Naive thymus-derived CD8-positive, alpha-beta T cell (primary cell): ENCODE measurements at regions not wholly inside any gene's neighbourhood (a gene's known extent, or its start where the extent isn't known, plus 50 kb on each side); places are given as distances from the start of the nearest gene placed in this dataset.

ENCODE experiments used
- ATAC-seq, 2 donors: fragments of 150-1000 bp; cut with Tn5 transposase in 1 of 2; sonication (Bioruptor Pico), chemical (Tn5 transposase) in 1 of 2; 1 replicate in 1 of 2; 2 replicates in 1 of 2; pipeline ENCODE4 v1.10.0; 2021; ENCODE audit warnings: mild to moderate bottlenecking in 2 of 2, moderate library complexity in 2 of 2
- POLR2A ChIA-PET: fragments of 350-600 bp; sonication (Branson Sonifier 250); formaldehyde crosslinking; loops from one replicate; lab custom pipeline; 2021; ENCODE audit warnings: antibody characterized with exemption; lab: Charles Lee
- DNase-seq, 10 donors: peaks; one replicate each; pipeline versions ENCODE4 v3.0.0 to v3.0.0-alpha.2; 2020 to 2022
- H3K27ac Mint-ChIP-seq, 10 donors: one replicate each; pipeline ENCODE4 v1.8.0; 2020 to 2022; ENCODE audit warnings: mild to moderate bottlenecking in 10 of 10, mixed read lengths in 10 of 10, moderate library complexity in 4 of 10, inconsistent platforms in 1 of 10
- H3K27me3 Mint-ChIP-seq, 5 donors: one replicate each; pipeline ENCODE4 v1.8.0; 2021 to 2022; ENCODE audit warnings: mixed read lengths in 5 of 5
- H3K36me3 Mint-ChIP-seq, 3 donors: one replicate each; pipeline ENCODE4 v1.8.0; 2020 to 2022; ENCODE audit warnings: mixed read lengths in 3 of 3, mild to moderate bottlenecking in 2 of 3, inconsistent platforms in 1 of 3
- H3K4me1 Mint-ChIP-seq, 4 donors: one replicate each; pipeline ENCODE4 v1.8.0; 2021 to 2022; ENCODE audit warnings: mixed read lengths in 4 of 4
- H3K4me3 Mint-ChIP-seq, 10 donors: one replicate each; pipeline ENCODE4 v1.8.0; 2020 to 2022; ENCODE audit warnings: mild to moderate bottlenecking in 10 of 10, mixed read lengths in 10 of 10, moderate library complexity in 6 of 10, inconsistent platforms in 1 of 10
- H3K9me3 Mint-ChIP-seq, 9 donors: one replicate each; pipeline ENCODE4 v1.8.0; 2020 to 2022; ENCODE audit warnings: mixed read lengths in 9 of 9, mild to moderate bottlenecking in 3 of 9, inconsistent platforms in 1 of 9, moderate library complexity in 1 of 9

- H3K9me3 Mint-ChIP-seq, result peaks cover 0 to 14% (median 0%) of the 10 kb centered on the region in 9 donors
- POLR2A ChIA-PET, result no interaction called here
Observed at GRCh38 chr6:21317642-21318041, 275.9 kb upstream of the SOX4 start.

GRCh38 chr6:21321076-21321475 is 272.5 kb upstream of the SOX4 start:
- H3K4me1 Mint-ChIP-seq, result no peaks in the 10 kb centered on the region
- H3K4me3 Mint-ChIP-seq, result no peak overlapping the region
- H3K27me3 Mint-ChIP-seq, result peaks cover 0 to 2% (median 1%) of the 10 kb centered on the region in 5 donors
- no peak for DNase-seq
- no peak overlapping the region for H3K27ac Mint-ChIP-seq
- H3K9me3 Mint-ChIP-seq, result peaks cover 0 to 14% (median 0%) of the 10 kb centered on the region in 9 donors
- ATAC-seq, result no peak
- peaks cover 0 to 4% (median 0%) of the 10 kb centered on the region in 3 donors for H3K36me3 Mint-ChIP-seq
- POLR2A ChIA-PET, result no interaction called here

More at GRCh38 chr6:21317642-21318041, 275.9 kb upstream of the SOX4 start:
- Mint-ChIP-seq H3K4me3 (no peak overlapping the region), H3K4me1 (peaks cover 0 to 1% (median 0%) of the 10 kb centered on the region in 4 donors), H3K27me3 (peaks cover 0 to 3% (median 2%) of the 10 kb centered on the region in 5 donors), H3K27ac (no peak overlapping the region), H3K36me3 (peaks cover 0 to 4% (median 0%) of the 10 kb centered on the region in 3 donors)
- DNase-seq (no peak), ATAC-seq (no peak)

GRCh38 chr6:21321531-21321930 is 272.0 kb upstream of the SOX4 start:
- Mint-ChIP-seq H3K4me3 (no peak overlapping the region), H3K9me3 (peaks cover 0 to 14% (median 0%) of the 10 kb centered on the region in 9 donors), H3K27me3 (peaks cover 0 to 2% (median 0%) of the 10 kb centered on the region in 5 donors), H3K36me3 (peaks cover 0 to 4% (median 0%) of the 10 kb centered on the region in 3 donors), H3K27ac (no peak overlapping the region), H3K4me1 (no peaks in the 10 kb centered on the region)
- no peak for ATAC-seq
- no peak for DNase-seq
- POLR2A ChIA-PET, result no interaction called here

- POLR2A ChIA-PET, result no interaction called here
- DNase-seq (no peak), ATAC-seq (no peak)
- peaks cover 0 to 4% (median 0%) of the 10 kb centered on the region in 3 donors for H3K36me3 Mint-ChIP-seq
- no peak overlapping the region for H3K4me3 Mint-ChIP-seq
- peaks cover 0 to 14% (median 0%) of the 10 kb centered on the region in 9 donors for H3K9me3 Mint-ChIP-seq
- H3K27me3 Mint-ChIP-seq, result peaks cover 0 to 3% (median 2%) of the 10 kb centered on the region in 5 donors
- H3K4me1 Mint-ChIP-seq, result no peaks in the 10 kb centered on the region
- no peak overlapping the region for H3K27ac Mint-ChIP-seq
Observed at GRCh38 chr6:21323577-21323976, 270.0 kb upstream of the SOX4 start.

- H3K9me3 Mint-ChIP-seq, result peaks cover 0 to 2% (median 0%) of the 10 kb centered on the region in 9 donors
- ATAC-seq (no peak), DNase-seq (no peak)
- peak overlapping the region in 1 of 10 donors; percentile 52 for H3K27ac Mint-ChIP-seq
- H3K36me3 Mint-ChIP-seq, result no peaks in the 10 kb centered on the region
- no peaks in the 10 kb centered on the region for H3K4me1 Mint-ChIP-seq
- peaks cover 0 to 3% (median 2%) of the 10 kb centered on the region in 5 donors for H3K27me3 Mint-ChIP-seq
- H3K4me3 Mint-ChIP-seq, result no peak overlapping the region
- POLR2A ChIA-PET, result no interaction called here
Observed at GRCh38 chr6:21325201-21325856, 268.2 kb upstream of the SOX4 start.

GRCh38 chr6:21327326-21328112 is 266.0 kb upstream of the SOX4 start:
- ATAC-seq, result no peak
- POLR2A ChIA-PET, result no interaction called here
- no peaks in the 10 kb centered on the region for H3K4me1 Mint-ChIP-seq
- peaks cover 0 to 3% (median 2%) of the 10 kb centered on the region in 5 donors for H3K27me3 Mint-ChIP-seq
- no peak for DNase-seq
- no peak overlapping the region for H3K4me3 Mint-ChIP-seq
- no peak overlapping the region for H3K27ac Mint-ChIP-seq
- H3K36me3 Mint-ChIP-seq, result no peaks in the 10 kb centered on the region
- H3K9me3 Mint-ChIP-seq, result no peaks in the 10 kb centered on the region

- no peak overlapping the region for H3K27ac Mint-ChIP-seq
- no peaks in the 10 kb centered on the region for H3K4me1 Mint-ChIP-seq
- POLR2A ChIA-PET, result no interaction called here
- ATAC-seq, result no peak
- no peaks in the 10 kb centered on the region for H3K9me3 Mint-ChIP-seq
- H3K27me3 Mint-ChIP-seq, result peaks cover 0 to 3% (median 0%) of the 10 kb centered on the region in 5 donors
- H3K36me3 Mint-ChIP-seq, result no peaks in the 10 kb centered on the region
- no peak for DNase-seq
- H3K4me3 Mint-ChIP-seq, result no peak overlapping the region
Observed at GRCh38 chr6:21331235-21331634, 262.3 kb upstream of the SOX4 start.

- no peak overlapping the region for H3K27ac Mint-ChIP-seq
- H3K27me3 Mint-ChIP-seq, result peaks cover 0 to 3% (median 0%) of the 10 kb centered on the region in 5 donors
- DNase-seq, result no peak
- H3K4me3 Mint-ChIP-seq, result no peak overlapping the region
- H3K36me3 Mint-ChIP-seq, result no peaks in the 10 kb centered on the region
- H3K9me3 Mint-ChIP-seq, result peaks cover 0 to 7% (median 0%) of the 10 kb centered on the region in 9 donors
- H3K4me1 Mint-ChIP-seq, result no peaks in the 10 kb centered on the region
- no peak for ATAC-seq
- POLR2A ChIA-PET, result no interaction called here
Observed at GRCh38 chr6:21332077-21332476, 261.5 kb upstream of the SOX4 start.

- no peak for ATAC-seq
Observed at GRCh38 chr6:21332660-21333059, 260.9 kb upstream of the SOX4 start.

GRCh38 chr6:21333715-21334114 is 259.8 kb upstream of the SOX4 start:
- ATAC-seq (no peak), DNase-seq (no peak)
- Mint-ChIP-seq H3K4me1 (no peaks in the 10 kb centered on the region), H3K9me3 (peaks cover 0 to 17% (median 3%) of the 10 kb centered on the region in 9 donors), H3K36me3 (no peaks in the 10 kb centered on the region), H3K4me3 (no peak overlapping the region), H3K27me3 (no peaks in the 10 kb centered on the region), H3K27ac (no peak overlapping the region)
- POLR2A ChIA-PET, result no interaction called here

More at GRCh38 chr6:21332660-21333059, 260.9 kb upstream of the SOX4 start:
- no peak for DNase-seq
- Mint-ChIP-seq H3K4me3 (no peak overlapping the region), H3K27me3 (peaks cover 0 to under 1% (median 0%) of the 10 kb centered on the region in 5 donors), H3K27ac (no peak overlapping the region), H3K9me3 (peaks cover 0 to 13% (median under 1%) of the 10 kb centered on the region in 9 donors), H3K4me1 (no peaks in the 10 kb centered on the region), H3K36me3 (no peaks in the 10 kb centered on the region)
- POLR2A ChIA-PET, result no interaction called here

- no peak for ATAC-seq
- H3K27me3 Mint-ChIP-seq, result no peaks in the 10 kb centered on the region
Observed at GRCh38 chr6:21334651-21335050, 258.9 kb upstream of the SOX4 start.

GRCh38 chr6:21335591-21335990 is 258.0 kb upstream of the SOX4 start:
- H3K36me3 Mint-ChIP-seq, result no peaks in the 10 kb centered on the region
- no peaks in the 10 kb centered on the region for H3K27me3 Mint-ChIP-seq
- H3K4me1 Mint-ChIP-seq, result no peaks in the 10 kb centered on the region
- peaks cover 0 to 17% (median 3%) of the 10 kb centered on the region in 9 donors for H3K9me3 Mint-ChIP-seq
- H3K27ac Mint-ChIP-seq, result no peak overlapping the region
- ATAC-seq (no peak), DNase-seq (no peak)
- POLR2A ChIA-PET, result no interaction called here
- no peak overlapping the region for H3K4me3 Mint-ChIP-seq

More at GRCh38 chr6:21334651-21335050, 258.9 kb upstream of the SOX4 start:
- Mint-ChIP-seq H3K9me3 (peaks cover 0 to 17% (median 3%) of the 10 kb centered on the region in 9 donors), H3K4me3 (no peak overlapping the region), H3K27ac (no peak overlapping the region), H3K4me1 (no peaks in the 10 kb centered on the region), H3K36me3 (no peaks in the 10 kb centered on the region)
- POLR2A ChIA-PET, result no interaction called here
- DNase-seq, result no peak

GRCh38 chr6:21337263-21337662 is 256.3 kb upstream of the SOX4 start:
- peaks cover 0 to 3% (median 0%) of the 10 kb centered on the region in 5 donors for H3K27me3 Mint-ChIP-seq
- no peak overlapping the region for H3K27ac Mint-ChIP-seq
- DNase-seq, result no peak
- H3K4me3 Mint-ChIP-seq, result no peak overlapping the region
- no peak for ATAC-seq
- H3K36me3 Mint-ChIP-seq, result no peaks in the 10 kb centered on the region
- POLR2A ChIA-PET, result no interaction called here
- peaks cover 0 to 17% (median 5%) of the 10 kb centered on the region in 9 donors for H3K9me3 Mint-ChIP-seq
- no peaks in the 10 kb centered on the region for H3K4me1 Mint-ChIP-seq
